GM12891 (cell line): ENCODE measurements at regions not wholly inside any gene's neighbourhood (a gene's known extent, or its start where the extent isn't known, plus 50 kb on each side); places are given as distances from the start of the nearest gene placed in this dataset.

ENCODE experiments used
- PAX5 ChIP-seq: IDR thresholded peaks from 2 replicates; pipeline ENCODE4 v1.6.1; 2011; ENCODE audit warnings: low read length, moderate library complexity, mild to moderate bottlenecking; ENCODE audit not compliant: insufficient read depth, severe bottlenecking
- POLR2A ChIP-seq: IDR thresholded peaks from 2 replicates; pipeline ENCODE4 v1.6.1; 2011; ENCODE audit warnings: low read depth, low read length, control low read depth
- POLR2AphosphoS5 ChIP-seq: IDR thresholded peaks from 2 replicates; pipeline ENCODE4 v1.6.1; 2011; ENCODE audit warnings: low read depth, low read length, control low read depth
- POU2F2 ChIP-seq: IDR thresholded peaks from 2 replicates; pipeline ENCODE4 v1.6.1; 2011; ENCODE audit warnings: low read depth, mild to moderate bottlenecking, control low read depth, low read length, moderate library complexity
- SPI1 ChIP-seq: IDR thresholded peaks from 2 replicates; pipeline ENCODE4 v1.6.1; 2011; ENCODE audit warnings: low read depth, low read length, control low read depth
- TAF1 ChIP-seq: IDR thresholded peaks from 2 replicates; pipeline ENCODE4 v1.6.1; 2011; ENCODE audit warnings: low read depth, low read length, control low read depth

- no peak for TF ChIP-seq SPI1
- TF ChIP-seq POLR2A: no peak
- no peak for TF ChIP-seq POLR2AphosphoS5
- no peak for TF ChIP-seq TAF1
- no peak for TF ChIP-seq POU2F2
- TF ChIP-seq PAX5: no peak
Measured at GRCh38 chr5:125011419-125011818, 265.0 kb upstream of the ZNF608 start.
